ENCODE measurements at regions not wholly inside any gene's neighbourhood (a gene's known extent, or its start where the extent isn't known, plus 50 kb on each side); places are given as distances from the start of the nearest gene placed in this dataset.

DNA sequence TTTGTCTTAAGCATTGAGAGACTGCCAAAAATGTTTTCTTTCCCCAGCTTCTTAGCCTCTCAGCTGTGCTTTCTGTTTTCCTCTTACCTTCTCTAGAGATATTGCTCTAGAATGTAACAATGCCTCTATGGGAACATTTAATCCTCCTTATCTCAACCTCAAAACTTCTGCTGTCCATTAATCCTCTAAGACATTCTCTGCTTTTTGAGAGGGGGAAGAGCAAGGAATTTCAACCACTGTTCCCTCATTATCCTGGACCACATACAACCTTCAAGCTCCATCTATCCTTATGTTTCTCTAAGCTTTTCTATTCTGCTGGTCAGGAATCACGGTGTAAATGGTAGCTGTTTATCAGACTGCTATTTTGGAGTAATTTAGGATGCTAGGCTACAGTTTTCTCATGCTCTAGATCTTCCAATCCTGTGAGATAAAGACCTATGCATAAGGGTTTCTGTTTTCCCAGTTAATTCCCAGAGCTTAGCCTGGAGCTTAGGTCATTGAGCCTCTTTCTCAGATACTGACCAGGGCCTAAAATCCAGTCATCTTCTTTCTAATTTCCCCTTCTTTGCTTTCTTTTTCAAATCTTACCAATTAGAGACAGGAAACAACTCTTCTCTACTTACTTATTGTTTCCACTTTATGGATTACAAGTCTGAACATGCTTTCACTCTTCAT lies 282.0 kb downstream of the CALCRL start (continued):
- no peak for TF ChIP-seq REST (IDR thresholded peaks at IDR 0.05; ENCODE audit: unreplicated experiment)
- TF ChIP-seq JUNB (IDR thresholded peaks at IDR 0.05; ENCODE audit: unreplicated experiment), result no peak
- no peak for TF ChIP-seq EZH2phosphoT487 (IDR thresholded peaks at IDR 0.05; ENCODE audit: unreplicated experiment)

GRCh38 chr2:187158452-187158851 lies 289.6 kb downstream of the CALCRL start:
- Histone ChIP-seq H3F3A (replicated peaks; ENCODE audit: low read depth) (no peaks in the 10 kb centered on the region), H3K4me2 (no peak overlapping the region), H4K20me1 (replicated peaks; ENCODE audit: insufficient read depth) (no peaks in the 10 kb centered on the region), H3K27ac (ENCODE audit: low read depth) (no peak overlapping the region), H3K4me1 (ENCODE audit: insufficient read depth) (no peaks in the 10 kb centered on the region), H3K79me2 (replicated peaks; ENCODE audit: insufficient read depth) (no peaks in the 10 kb centered on the region), H3K36me3 (ENCODE audit: insufficient read depth) (peaks cover 6% of the 10 kb centered on the region; the same call in 1 of the 2 replicates), H2AFZ (0 out of 2 replicates have a peak overlapping the region, but pooled peaks have one; percentile 25), H3K4me3 (no peak overlapping the region), H3K9me2 (ENCODE audit: insufficient read depth) (peaks cover 4% of the 10 kb centered on the region; the same call in 1 of the 2 replicates), H3K27me3 (ENCODE audit: insufficient read depth) (no peaks in the 10 kb centered on the region)
- DNase-seq (ENCODE audit: low spot score), result no peak
- TF ChIP-seq POLR2AphosphoS5 (IDR thresholded peaks at IDR 0.05; ENCODE audit: low read depth) (no peak), NANOG (IDR thresholded peaks at IDR 0.05; ENCODE audit: borderline replicate concordance) (no peak), ZNF331 (CRISPR knock-in tag; IDR thresholded peaks at IDR 0.05; ENCODE audit: low read depth) (no peak), JUNB (IDR thresholded peaks at IDR 0.05; ENCODE audit: unreplicated experiment) (no peak), STAT1 (IDR thresholded peaks at IDR 0.05; ENCODE audit: unreplicated experiment) (no peak)
- TF ChIP-seq, protein P1, sequence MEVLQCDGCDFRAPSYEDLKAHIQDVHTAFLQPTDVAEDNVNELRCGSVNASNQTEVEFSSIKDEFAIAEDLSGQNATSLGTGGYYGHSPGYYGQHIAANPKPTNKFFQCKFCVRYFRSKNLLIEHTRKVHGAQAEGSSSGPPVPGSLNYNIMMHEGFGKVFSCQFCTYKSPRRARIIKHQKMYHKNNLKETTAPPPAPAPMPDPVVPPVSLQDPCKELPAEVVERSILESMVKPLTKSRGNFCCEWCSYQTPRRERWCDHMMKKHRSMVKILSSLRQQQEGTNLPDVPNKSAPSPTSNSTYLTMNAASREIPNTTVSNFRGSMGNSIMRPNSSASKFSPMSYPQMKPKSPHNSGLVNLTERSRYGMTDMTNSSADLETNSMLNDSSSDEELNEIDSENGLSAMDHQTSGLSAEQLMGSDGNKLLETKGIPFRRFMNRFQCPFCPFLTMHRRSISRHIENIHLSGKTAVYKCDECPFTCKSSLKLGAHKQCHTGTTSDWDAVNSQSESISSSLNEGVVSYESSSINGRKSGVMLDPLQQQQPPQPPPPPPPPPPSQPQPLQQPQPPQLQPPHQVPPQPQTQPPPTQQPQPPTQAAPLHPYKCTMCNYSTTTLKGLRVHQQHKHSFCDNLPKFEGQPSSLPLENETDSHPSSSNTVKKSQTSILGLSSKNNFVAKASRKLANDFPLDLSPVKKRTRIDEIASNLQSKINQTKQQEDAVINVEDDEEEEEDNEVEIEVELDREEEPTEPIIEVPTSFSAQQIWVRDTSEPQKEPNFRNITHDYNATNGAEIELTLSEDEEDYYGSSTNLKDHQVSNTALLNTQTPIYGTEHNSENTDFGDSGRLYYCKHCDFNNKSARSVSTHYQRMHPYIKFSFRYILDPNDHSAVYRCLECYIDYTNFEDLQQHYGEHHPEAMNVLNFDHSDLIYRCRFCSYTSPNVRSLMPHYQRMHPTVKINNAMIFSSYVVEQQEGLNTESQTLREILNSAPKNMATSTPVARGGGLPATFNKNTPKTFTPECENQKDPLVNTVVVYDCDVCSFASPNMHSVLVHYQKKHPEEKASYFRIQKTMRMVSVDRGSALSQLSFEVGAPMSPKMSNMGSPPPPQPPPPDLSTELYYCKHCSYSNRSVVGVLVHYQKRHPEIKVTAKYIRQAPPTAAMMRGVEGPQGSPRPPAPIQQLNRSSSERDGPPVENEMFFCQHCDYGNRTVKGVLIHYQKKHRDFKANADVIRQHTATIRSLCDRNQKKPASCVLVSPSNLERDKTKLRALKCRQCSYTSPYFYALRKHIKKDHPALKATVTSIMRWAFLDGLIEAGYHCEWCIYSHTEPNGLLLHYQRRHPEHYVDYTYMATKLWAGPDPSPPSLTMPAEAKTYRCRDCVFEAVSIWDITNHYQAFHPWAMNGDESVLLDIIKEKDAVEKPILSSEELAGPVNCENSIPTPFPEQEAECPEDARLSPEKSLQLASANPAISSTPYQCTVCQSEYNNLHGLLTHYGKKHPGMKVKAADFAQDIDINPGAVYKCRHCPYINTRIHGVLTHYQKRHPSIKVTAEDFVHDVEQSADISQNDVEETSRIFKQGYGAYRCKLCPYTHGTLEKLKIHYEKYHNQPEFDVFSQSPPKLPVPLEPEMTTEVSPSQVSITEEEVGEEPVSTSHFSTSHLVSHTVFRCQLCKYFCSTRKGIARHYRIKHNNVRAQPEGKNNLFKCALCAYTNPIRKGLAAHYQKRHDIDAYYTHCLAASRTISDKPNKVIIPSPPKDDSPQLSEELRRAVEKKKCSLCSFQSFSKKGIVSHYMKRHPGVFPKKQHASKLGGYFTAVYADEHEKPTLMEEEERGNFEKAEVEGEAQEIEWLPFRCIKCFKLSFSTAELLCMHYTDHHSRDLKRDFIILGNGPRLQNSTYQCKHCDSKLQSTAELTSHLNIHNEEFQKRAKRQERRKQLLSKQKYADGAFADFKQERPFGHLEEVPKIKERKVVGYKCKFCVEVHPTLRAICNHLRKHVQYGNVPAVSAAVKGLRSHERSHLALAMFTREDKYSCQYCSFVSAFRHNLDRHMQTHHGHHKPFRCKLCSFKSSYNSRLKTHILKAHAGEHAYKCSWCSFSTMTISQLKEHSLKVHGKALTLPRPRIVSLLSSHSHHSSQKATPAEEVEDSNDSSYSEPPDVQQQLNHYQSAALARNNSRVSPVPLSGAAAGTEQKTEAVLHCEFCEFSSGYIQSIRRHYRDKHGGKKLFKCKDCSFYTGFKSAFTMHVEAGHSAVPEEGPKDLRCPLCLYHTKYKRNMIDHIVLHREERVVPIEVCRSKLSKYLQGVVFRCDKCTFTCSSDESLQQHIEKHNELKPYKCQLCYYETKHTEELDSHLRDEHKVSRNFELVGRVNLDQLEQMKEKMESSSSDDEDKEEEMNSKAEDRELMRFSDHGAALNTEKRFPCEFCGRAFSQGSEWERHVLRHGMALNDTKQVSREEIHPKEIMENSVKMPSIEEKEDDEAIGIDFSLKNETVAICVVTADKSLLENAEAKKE (CRISPR knock-in tag; IDR thresholded peaks at IDR 0.05), result no peak
- TF ChIP-seq, protein P2, sequence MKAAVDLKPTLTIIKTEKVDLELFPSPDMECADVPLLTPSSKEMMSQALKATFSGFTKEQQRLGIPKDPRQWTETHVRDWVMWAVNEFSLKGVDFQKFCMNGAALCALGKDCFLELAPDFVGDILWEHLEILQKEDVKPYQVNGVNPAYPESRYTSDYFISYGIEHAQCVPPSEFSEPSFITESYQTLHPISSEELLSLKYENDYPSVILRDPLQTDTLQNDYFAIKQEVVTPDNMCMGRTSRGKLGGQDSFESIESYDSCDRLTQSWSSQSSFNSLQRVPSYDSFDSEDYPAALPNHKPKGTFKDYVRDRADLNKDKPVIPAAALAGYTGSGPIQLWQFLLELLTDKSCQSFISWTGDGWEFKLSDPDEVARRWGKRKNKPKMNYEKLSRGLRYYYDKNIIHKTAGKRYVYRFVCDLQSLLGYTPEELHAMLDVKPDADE (IDR thresholded peaks at IDR 0.05), result no peak
- Mint-ChIP-seq H3K27me3 (ENCODE audit: insufficient read depth, low read depth, poor library complexity) (no peaks in the 10 kb centered on the region), H3K27ac (no peak overlapping the region), H3K4me3 (no peak overlapping the region), H3K9me3 (peaks cover 21% of the 10 kb centered on the region; the same call in 2 of the 3 replicates), H3K4me1 (no peaks in the 10 kb centered on the region), H3K36me3 (ENCODE audit: low read depth) (peaks cover 11% of the 10 kb centered on the region)
- no peak for ATAC-seq

Measured in GM23338 (cell line).